ENCODE measurements at regions not wholly inside any gene's neighbourhood (a gene's known extent, or its start where the extent isn't known, plus 50 kb on each side); places are given as distances from the start of the nearest gene placed in this dataset.

DNA sequence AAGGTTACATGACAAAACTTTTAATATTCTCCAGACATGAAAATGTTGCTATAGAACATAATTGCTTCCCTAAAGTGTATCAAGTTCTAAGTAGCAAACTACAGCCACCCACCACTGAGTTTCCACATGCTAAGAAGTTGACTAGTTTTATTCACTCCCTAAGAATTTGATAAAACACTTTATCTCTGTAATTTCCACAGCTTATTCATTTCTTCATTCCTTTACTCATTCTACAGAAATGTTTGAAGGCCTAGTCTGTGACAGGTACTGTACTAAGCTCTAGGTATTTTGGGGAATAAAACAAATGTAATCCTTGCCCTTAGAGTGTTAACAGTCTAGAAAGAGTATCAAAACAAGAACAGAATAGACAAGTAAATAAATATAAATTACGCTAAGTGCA is 101.8 kb upstream of the DIAPH3 start:
- Histone ChIP-seq H3K9ac (replicated peaks in 1 of 4; ENCODE audit: extremely low read depth in 1 of 4, low read depth in 3 of 4, low read length in 3 of 4) (no peak overlapping the region), H3K4me1 (replicated peaks in 1 of 4; ENCODE audit: control insufficient read depth in 3 of 4, insufficient read depth in 4 of 4, low read length in 3 of 4) (peaks cover 1 to 5% (median 2%) of the 10 kb centered on the region in 4 experiments; a peak in 4 of 7 replicates), H4K20me1 (replicated peaks in 1 of 2; ENCODE audit: control insufficient read depth in 1 of 2, insufficient read depth in 2 of 2, low read length in 2 of 2) (no peaks in the 10 kb centered on the region), H3K4me2 (ENCODE audit: insufficient read depth in 1 of 2, low read depth in 2 of 2, low read length in 2 of 2) (no peak overlapping the region), H3K56ac (replicated peaks; ENCODE audit: insufficient read length, low read depth, low read length) (no peak overlapping the region), H3K14ac (ENCODE audit: insufficient read length) (no peak overlapping the region), H3K18ac (ENCODE audit: extremely low read depth, low read length) (no peak overlapping the region), H3K4ac (replicated peaks; ENCODE audit: insufficient read length, low read depth, low read length) (no peak overlapping the region), H3K27ac (ENCODE audit: low read depth, low read length) (no peak overlapping the region), H3K9me3 (ENCODE audit: insufficient read depth in 2 of 2, low read depth in 1 of 2, low read length in 1 of 2) (no peaks in the 10 kb centered on the region), H3K79me2 (ENCODE audit: control insufficient read depth in 1 of 2, insufficient read depth in 2 of 2, low read length in 2 of 2) (no peaks in the 10 kb centered on the region), H3K79me1 (ENCODE audit: low read depth, low read length) (no peaks in the 10 kb centered on the region), H2AK5ac (ENCODE audit: low read depth, low read length) (no peak overlapping the region), H4K5ac (ENCODE audit: insufficient read length, low read depth, low read length) (no peak overlapping the region), H3K4me3 (ENCODE audit: extremely low read depth in 1 of 4, insufficient read depth in 2 of 4, low read depth in 3 of 4, low read length in 4 of 4) (no peak overlapping the region), H2BK15ac (ENCODE audit: low read length) (no peak overlapping the region), H4K91ac (replicated peaks; ENCODE audit: insufficient read length, low read length) (no peak overlapping the region), H2BK20ac (ENCODE audit: low read length) (no peak overlapping the region), H2AFZ (ENCODE audit: low read length) (no peak overlapping the region), H4K8ac (ENCODE audit: extremely low read depth, insufficient read depth, low read length) (no peak overlapping the region), H2BK12ac (ENCODE audit: low read depth, low read length) (no peak overlapping the region), H3K23ac (ENCODE audit: insufficient read length) (no peak overlapping the region), H3K36me3 (ENCODE audit: control insufficient read depth in 2 of 4, insufficient read depth in 4 of 4, low read length in 3 of 4) (no peaks in the 10 kb centered on the region), H2BK120ac (replicated peaks; ENCODE audit: low read depth, low read length) (no peak overlapping the region), H3K23me2 (ENCODE audit: low read depth, low read length) (no peaks in the 10 kb centered on the region; the same call in 1 of the 2 replicates), H3K27me3 (replicated peaks in 1 of 4; ENCODE audit: control insufficient read depth in 3 of 4, extremely low read depth in 1 of 4, insufficient read depth in 3 of 4, low read length in 3 of 4) (no peaks in the 10 kb centered on the region), H2BK5ac (ENCODE audit: low read depth, low read length) (no peak overlapping the region)
- no peak for FAIRE-seq
- WGBS, 2 experiments (ENCODE audit: extremely low coverage in 1 of 2, insufficient coverage in 1 of 2, insufficient read length in 1 of 2, insufficient replicate concordance in 2 of 2, low coverage in 1 of 2, low lambda C conversion rate in 2 of 2, missing lambda C conversion rate in 1 of 2): 88% methylated on average over 1 of the region's 1 CpG; no CpG with 5 or more reads in 1 of the 2 experiments
- POLR2A ChIA-PET (ENCODE audit: partially characterized antibody): no interaction called here
- no peak for DNase-seq (ENCODE audit: low read depth in 1 of 2, low spot score in 2 of 2)
- CTCF ChIA-PET (ENCODE audit: partially characterized antibody): no interaction called here
- TF ChIP-seq SIX5 (IDR thresholded peaks at IDR 0.05; ENCODE audit: low read depth, low read length) (no peak), TAF7 (optimal IDR thresholded peaks at IDR 0.05; ENCODE audit: borderline replicate concordance, low read depth, low read length) (no peak), CBX5 (IDR thresholded peaks at IDR 0.05; ENCODE audit: low read depth, low read length) (no peak), NRF1 (IDR thresholded peaks at IDR 0.05; ENCODE audit: low read depth, low read length) (no peak)
